GM18517 (cell line): ENCODE measurements at regions not wholly inside any gene's neighbourhood (a gene's known extent, or its start where the extent isn't known, plus 50 kb on each side); places are given as distances from the start of the nearest gene placed in this dataset.
"Not testable (repeated sequence)": the region's sequence is repeated elsewhere in the genome, so short reads cannot be mapped to it uniquely, and the experiment has no call there.

Source experiments
- ATAC-seq: cut with Tn5 transposase; IDR thresholded peaks from one replicate; pipeline ENCODE4 v1.9.1; 2021; ENCODE audit warnings: mild to moderate bottlenecking, moderate library complexity; ENCODE audit not compliant: unreplicated experiment

GRCh38 chr12:107144441-107144840 is 51.1 kb upstream of the CRY1 start:
- ATAC-seq = no peak

GRCh38 chr12:107144990-107145389 is 51.6 kb upstream of the CRY1 start:
- ATAC-seq = no peak

- no peak for ATAC-seq
Measured at GRCh38 chr12:107145397-107145796, 52.0 kb upstream of the CRY1 start.

- ATAC-seq = no peak
Measured at GRCh38 chr12:107148107-107148506, 54.8 kb upstream of the CRY1 start.

- ATAC-seq = no peak
Measured at GRCh38 chr12:107152315-107152714, 59.0 kb upstream of the CRY1 start.

GRCh38 chr12:107159384-107159900 is 66.1 kb upstream of the CRY1 start:
- no peak for ATAC-seq

GRCh38 chr12:107163413-107163812 is 70.1 kb upstream of the CRY1 start:
- ATAC-seq = no peak

GRCh38 chr12:107164392-107164791 is 71.0 kb upstream of the CRY1 start:
- ATAC-seq = no peak

- no peak for ATAC-seq
Measured at GRCh38 chr12:107165581-107165980, 72.2 kb upstream of the CRY1 start.

- no peak for ATAC-seq
Measured at GRCh38 chr12:107167756-107168155, 74.4 kb upstream of the CRY1 start.

- ATAC-seq = no peak
Measured at GRCh38 chr12:107169200-107169599, 75.9 kb upstream of the CRY1 start.

- no peak for ATAC-seq
Measured at GRCh38 chr12:107178776-107179175, 85.4 kb upstream of the CRY1 start.

GRCh38 chr12:107179871-107180270 is 86.5 kb upstream of the CRY1 start:
- no peak for ATAC-seq

GRCh38 chr12:107180272-107180671 is 86.9 kb upstream of the CRY1 start:
- no peak for ATAC-seq

- ATAC-seq = no peak
Measured at GRCh38 chr12:107184359-107184930, 91.1 kb upstream of the CRY1 start.

GRCh38 chr12:107196681-107197080 is 103.3 kb upstream of the CRY1 start:
- no peak for ATAC-seq

- no peak for ATAC-seq
Measured at GRCh38 chr12:107200394-107200793, 107.0 kb upstream of the CRY1 start.

- no peak for ATAC-seq
Measured at GRCh38 chr12:107207931-107208525, 114.7 kb upstream of the CRY1 start.

- not testable (repeated sequence) for ATAC-seq
Measured at GRCh38 chr12:107209700-107210099, 116.4 kb upstream of the CRY1 start.

- not testable (repeated sequence) for ATAC-seq
Measured at GRCh38 chr12:107214373-107214773, 121.0 kb upstream of the CRY1 start.

- not testable (repeated sequence) for ATAC-seq
Measured at GRCh38 chr12:107216411-107216810, 123.1 kb upstream of the CRY1 start.

GRCh38 chr12:107219301-107219700 is 126.0 kb upstream of the CRY1 start:
- ATAC-seq = no peak

GRCh38 chr12:107221913-107222312 is 128.6 kb upstream of the CRY1 start:
- no peak for ATAC-seq
